Motor neuron (in vitro differentiated cells): ENCODE measurements at regions not wholly inside any gene's neighbourhood (a gene's known extent, or its start where the extent isn't known, plus 50 kb on each side); places are given as distances from the start of the nearest gene placed in this dataset.
"Not testable (repeated sequence)": the region's sequence is repeated elsewhere in the genome, so short reads cannot be mapped to it uniquely, and the experiment has no call there.

Experiments used
- ATAC-seq, 8 experiments: fragments of 200-7000 bp; cut with Tn5 transposase; replicated peaks in 6 of 8; 2 replicates each; pipeline ENCODE4 v1.8.0; 2021; ENCODE audit warnings: mild to moderate bottlenecking in 8 of 8, moderate library complexity in 8 of 8
- H3K27ac ChIP-seq, 2 donors: fragments of 250-450 bp; sonication (Bioruptor Pico); 2 replicates each; pipeline ENCODE4 v1.9.0; 2021; ENCODE audit warnings: antibody characterized with exemption in 2 of 2, mild to moderate bottlenecking in 2 of 2, moderate library complexity in 1 of 2
- H3K4me1 ChIP-seq, 2 donors: fragments of 250-450 bp; sonication (Bioruptor Pico); replicated peaks in 1 of 2; 2 replicates each; pipeline ENCODE4 v1.6.1; 2021; ENCODE audit warnings: antibody characterized with exemption in 2 of 2, mild to moderate bottlenecking in 2 of 2, moderate library complexity in 1 of 2
- H3K4me3 ChIP-seq, 5 donors: fragments of 250-450 bp; sonication (Bioruptor Pico); 2 replicates each; pipeline ENCODE4 v1.9.0; 2021; ENCODE audit warnings: antibody characterized with exemption in 5 of 5, mild to moderate bottlenecking in 5 of 5, moderate library complexity in 4 of 5
- WGBS, 10 experiments: fragments of 450-650 bp; shearing (Covaris generic); methylation state at CpG; one replicate each; pipeline ENCODE4 v1.0.0; 2022; 5-methylcytosine and 5-hydroxymethylcytosine counted together
- in situ Hi-C, 9 experiments: fragments of 400-800 bp; cut with MboI; loops; one replicate each; pipeline ENCODE4 v1.15.0; 2021; ENCODE audit warnings: low sequenced_read_pairs in 9 of 9, low pct_unique_long_range_greater_than_20kb in 2 of 9; ENCODE audit not compliant: unreplicated experiment in 9 of 9

GRCh38 chrX:93868289-93868965, 194.4 kb downstream of the FAM133A start:
- no peak overlapping the region for H3K27ac ChIP-seq
- no peak overlapping the region for H3K4me3 ChIP-seq
- in situ Hi-C loops = no loop called here
- 0 to 100% (median 83%) methylated on average over 1 to 8 of the region's 9 CpGs; no CpG with 5 or more reads in 7 of the 10 experiments for WGBS, 10 experiments
- H3K4me1 ChIP-seq = no peaks in the 10 kb centered on the region
- ATAC-seq = no peak

- Histone ChIP-seq H3K27ac (no peak overlapping the region), H3K4me1 (no peaks in the 10 kb centered on the region), H3K4me3 (no peak overlapping the region)
- in situ Hi-C loops = no loop called here
- 0 to 78% (median 10%) methylated on average over 1 to 3 of the region's 4 CpGs; no CpG with 5 or more reads in 3 of the 10 experiments for WGBS, 10 experiments
- peak in 1 of 8 experiments; percentile 26 for ATAC-seq
Measured at GRCh38 chrX:93874554-93874953, 200.5 kb downstream of the FAM133A start.

GRCh38 chrX:93875621-93876282, 201.7 kb downstream of the FAM133A start:
- 0 to 100% (median 83%) methylated on average over 1 to 3 of the region's 4 CpGs; no CpG with 5 or more reads in 5 of the 10 experiments for WGBS, 10 experiments
- in situ Hi-C loops = no loop called here
- Histone ChIP-seq H3K27ac (no peak overlapping the region), H3K4me3 (no peak overlapping the region), H3K4me1 (no peaks in the 10 kb centered on the region)
- ATAC-seq = no peak

- WGBS, 10 experiments = 20 to 100% (median 64%) methylated on average over 2 to 4 of the region's 4 CpGs; no CpG with 5 or more reads in 4 of the 10 experiments
- not testable (repeated sequence) for H3K27ac ChIP-seq
Measured at GRCh38 chrX:93921041-93921440, 247.0 kb downstream of the FAM133A start.

GRCh38 chrX:93932471-93933220, 258.6 kb downstream of the FAM133A start:
- Histone ChIP-seq H3K4me1 (no peaks in the 10 kb centered on the region), H3K4me3 (no peak overlapping the region), H3K27ac (no peak overlapping the region)
- WGBS, 10 experiments = 0 to 89% (median 10%) methylated on average over 1 to 5 of the region's 5 CpGs; no CpG with 5 or more reads in 3 of the 10 experiments
- ATAC-seq = peak in 5 of 8 experiments; percentile 15 to 74 (median 29)
- in situ Hi-C loops = no loop called here

More at GRCh38 chrX:93921041-93921440, 247.0 kb downstream of the FAM133A start:
- H3K4me1 ChIP-seq, in situ Hi-C loops, ATAC-seq, H3K4me3 ChIP-seq: not testable (repeated sequence)

GRCh38 chrX:93977641-93978040, 303.6 kb downstream of the FAM133A start:
- ATAC-seq = no peak

GRCh38 chrX:93985344-93986307, 311.6 kb downstream of the FAM133A start:
- no peak overlapping the region for H3K4me3 ChIP-seq
- no peaks in the 10 kb centered on the region for H3K4me1 ChIP-seq
- in situ Hi-C loops = no loop called here
- H3K27ac ChIP-seq = no peak overlapping the region
- WGBS, 10 experiments = 0 to 83% (median 0%) methylated on average over 1 to 2 of the region's 2 CpGs; no CpG with 5 or more reads in 4 of the 10 experiments
- peak in 5 of 8 experiments; percentile 76 to 99 (median 89) for ATAC-seq

More at GRCh38 chrX:93977641-93978040, 303.6 kb downstream of the FAM133A start:
- in situ Hi-C loops = no loop called here
- H3K27ac ChIP-seq = no peak overlapping the region
- no peak overlapping the region for H3K4me3 ChIP-seq
- no peaks in the 10 kb centered on the region for H3K4me1 ChIP-seq
